Neural cell (in vitro differentiated cells): ENCODE measurements at regions not wholly inside any gene's neighbourhood (a gene's known extent, or its start where the extent isn't known, plus 50 kb on each side); places are given as distances from the start of the nearest gene placed in this dataset.

Experiments used
- CTCF ChIP-seq: fragments of 450-650 bp; IDR thresholded peaks from 2 replicates; pipeline ENCODE4 v1.5.1; 2014; ENCODE audit warnings: antibody characterized with exemption, mild to moderate bottlenecking, moderate library complexity; ENCODE audit not compliant: poor library complexity, severe bottlenecking
- EZH2 ChIP-seq: fragments of 200-600, 300-800 bp; shearing (Covaris generic), sonication (generic); IDR thresholded peaks from 2 replicates; pipeline ENCODE4 v1.6.1; 2014; ENCODE audit warnings: antibody characterized with exemption, low read length, borderline replicate concordance, mild to moderate bottlenecking; ENCODE audit not compliant: insufficient read depth, poor library complexity, severe bottlenecking
- POLR2AphosphoS5 ChIP-seq: IDR thresholded peaks from 2 replicates; pipeline ENCODE4 v1.6.1; 2012

GRCh38 chr22:27257987-27258386 is 543.6 kb downstream of the MN1 start:
- TF ChIP-seq CTCF (no peak), POLR2AphosphoS5 (no peak), EZH2 (no peak)
